ENCODE measurements at regions not wholly inside any gene's neighbourhood (a gene's known extent, or its start where the extent isn't known, plus 50 kb on each side); places are given as distances from the start of the nearest gene placed in this dataset.

DNA sequence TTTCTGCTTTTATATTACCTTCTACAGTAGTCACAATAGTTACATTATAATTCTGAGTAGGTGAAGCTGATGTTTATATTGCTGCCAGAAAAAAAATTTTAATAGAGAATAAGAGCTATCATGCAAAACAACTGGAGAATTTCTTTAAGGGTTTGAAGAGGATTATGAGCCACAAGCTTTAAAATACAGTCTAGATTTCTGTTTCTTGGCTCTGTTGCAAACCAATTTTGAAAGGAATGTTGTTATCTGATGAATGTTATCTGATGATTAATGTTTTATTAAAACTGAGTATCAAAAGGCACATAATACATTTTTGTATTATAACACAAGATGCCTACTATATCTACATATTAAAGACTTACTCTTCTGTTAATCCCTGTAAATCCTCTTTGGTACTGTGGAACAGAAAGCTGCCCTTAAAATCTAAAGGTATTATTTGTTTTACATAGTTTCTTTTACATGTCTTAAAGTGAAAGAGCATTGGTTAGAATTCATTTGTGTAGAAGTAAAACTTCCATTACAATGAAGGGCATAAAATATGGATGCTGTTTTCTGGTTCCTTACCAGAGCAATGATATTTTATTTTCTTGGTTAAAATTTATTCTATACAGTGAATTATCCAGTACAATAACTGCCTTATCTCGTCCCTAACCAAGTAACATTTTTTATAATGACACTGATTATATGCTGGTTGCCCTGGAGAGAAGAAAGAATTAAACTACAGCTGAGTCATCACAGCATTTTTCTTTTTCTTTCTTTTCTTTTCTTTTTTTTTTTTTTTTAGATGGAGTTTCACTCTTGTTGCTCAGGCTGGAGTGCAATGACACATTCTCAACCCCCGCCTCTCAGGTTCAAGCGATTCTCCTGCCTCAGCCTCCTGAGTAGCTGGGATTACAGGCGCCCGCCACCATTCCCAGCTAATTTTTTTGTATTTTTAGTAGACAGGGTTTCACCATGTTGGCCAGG, 205.7 kb downstream of the TANC2 start:
- Histone ChIP-seq H3K4me2 (no peak overlapping the region), H3K36me3 (ENCODE audit: insufficient read depth) (no peaks in the 10 kb centered on the region), H3K4me3 (IDR thresholded peaks at IDR 0.05; ENCODE audit: insufficient read depth, low read depth, low read length) (no peak overlapping the region), H3K4me1 (ENCODE audit: low read depth, poor library complexity, severe bottlenecking) (no peaks in the 10 kb centered on the region), H3K27me3 (ENCODE audit: insufficient read depth, low read depth) (no peaks in the 10 kb centered on the region), H4K20me1 (ENCODE audit: insufficient read depth) (no peaks in the 10 kb centered on the region), H3K27ac (no peak overlapping the region), H3K79me2 (ENCODE audit: insufficient read depth, low read depth) (no peaks in the 10 kb centered on the region), H3K9ac (no peak overlapping the region), H2AFZ (ENCODE audit: low read depth) (no peak overlapping the region)
- TF ChIP-seq, protein P1, sequence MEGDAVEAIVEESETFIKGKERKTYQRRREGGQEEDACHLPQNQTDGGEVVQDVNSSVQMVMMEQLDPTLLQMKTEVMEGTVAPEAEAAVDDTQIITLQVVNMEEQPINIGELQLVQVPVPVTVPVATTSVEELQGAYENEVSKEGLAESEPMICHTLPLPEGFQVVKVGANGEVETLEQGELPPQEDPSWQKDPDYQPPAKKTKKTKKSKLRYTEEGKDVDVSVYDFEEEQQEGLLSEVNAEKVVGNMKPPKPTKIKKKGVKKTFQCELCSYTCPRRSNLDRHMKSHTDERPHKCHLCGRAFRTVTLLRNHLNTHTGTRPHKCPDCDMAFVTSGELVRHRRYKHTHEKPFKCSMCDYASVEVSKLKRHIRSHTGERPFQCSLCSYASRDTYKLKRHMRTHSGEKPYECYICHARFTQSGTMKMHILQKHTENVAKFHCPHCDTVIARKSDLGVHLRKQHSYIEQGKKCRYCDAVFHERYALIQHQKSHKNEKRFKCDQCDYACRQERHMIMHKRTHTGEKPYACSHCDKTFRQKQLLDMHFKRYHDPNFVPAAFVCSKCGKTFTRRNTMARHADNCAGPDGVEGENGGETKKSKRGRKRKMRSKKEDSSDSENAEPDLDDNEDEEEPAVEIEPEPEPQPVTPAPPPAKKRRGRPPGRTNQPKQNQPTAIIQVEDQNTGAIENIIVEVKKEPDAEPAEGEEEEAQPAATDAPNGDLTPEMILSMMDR (conservative IDR thresholded peaks at IDR 0.05; ENCODE audit: low read depth, low read length) = no peak

DNA sequence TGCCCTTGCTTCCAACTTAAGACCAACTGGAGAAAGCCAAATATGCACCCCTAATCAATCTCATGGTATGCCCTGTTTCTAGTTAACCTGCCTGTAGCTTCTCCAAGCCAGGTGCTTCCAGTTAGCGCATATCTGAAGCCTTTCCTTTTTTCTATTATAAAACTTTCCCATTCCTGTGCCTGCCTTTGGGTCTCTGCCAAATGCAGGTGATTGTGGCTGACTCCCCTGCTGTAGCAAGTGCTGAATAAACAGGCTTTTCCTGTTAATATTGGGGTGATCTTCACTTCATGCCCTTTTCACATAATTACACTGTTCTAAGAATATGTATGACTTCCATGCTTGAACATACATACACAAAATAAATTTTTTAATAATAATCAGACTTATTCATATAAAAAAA, 207.4 kb downstream of the TANC2 start:
- no peaks in the 10 kb centered on the region for H3K27me3 ChIP-seq (ENCODE audit: insufficient read depth, low read depth)
- H3K27ac ChIP-seq = no peak overlapping the region
- no peak overlapping the region for H3K9ac ChIP-seq
- no peaks in the 10 kb centered on the region for H3K79me2 ChIP-seq (ENCODE audit: insufficient read depth, low read depth)
- H3K4me1 ChIP-seq (ENCODE audit: low read depth, poor library complexity, severe bottlenecking) = no peaks in the 10 kb centered on the region
- no peaks in the 10 kb centered on the region for H4K20me1 ChIP-seq (ENCODE audit: insufficient read depth)
- no peak overlapping the region for H3K4me2 ChIP-seq
- no peak overlapping the region for H3K4me3 ChIP-seq (IDR thresholded peaks at IDR 0.05; ENCODE audit: insufficient read depth, low read depth, low read length)
- TF ChIP-seq, protein P1 (conservative IDR thresholded peaks at IDR 0.05; ENCODE audit: low read depth, low read length) = no peak
- no peaks in the 10 kb centered on the region for H3K36me3 ChIP-seq (ENCODE audit: insufficient read depth)
- H2AFZ ChIP-seq (ENCODE audit: low read depth) = no peak overlapping the region

DNA sequence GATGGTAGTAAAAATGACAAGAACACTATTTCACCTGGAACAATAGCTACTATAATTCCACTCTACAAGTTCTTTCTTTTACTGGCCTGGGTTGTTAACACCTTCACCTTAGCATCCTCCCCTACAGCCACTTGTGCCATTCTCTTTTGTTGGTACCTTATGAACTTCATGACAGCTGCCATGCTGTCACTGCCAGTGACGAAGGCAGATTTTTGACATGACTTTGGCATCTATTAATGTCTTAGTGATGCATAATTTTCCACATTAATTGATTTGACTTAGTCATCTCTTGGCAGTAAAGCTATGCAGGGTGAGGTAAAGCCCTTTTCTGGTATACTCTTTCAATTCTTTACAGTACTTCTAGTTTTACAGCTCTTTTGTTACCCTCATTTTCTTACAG, 207.9 kb downstream of the TANC2 start:
- H3K4me3 ChIP-seq (IDR thresholded peaks at IDR 0.05; ENCODE audit: insufficient read depth, low read depth, low read length) = no peak overlapping the region
- no peak overlapping the region for H2AFZ ChIP-seq (ENCODE audit: low read depth)
- no peaks in the 10 kb centered on the region for H4K20me1 ChIP-seq (ENCODE audit: insufficient read depth)
- no peaks in the 10 kb centered on the region for H3K36me3 ChIP-seq (ENCODE audit: insufficient read depth)
- no peaks in the 10 kb centered on the region for H3K27me3 ChIP-seq (ENCODE audit: insufficient read depth, low read depth)
- no peaks in the 10 kb centered on the region for H3K79me2 ChIP-seq (ENCODE audit: insufficient read depth, low read depth)
- no peak overlapping the region for H3K4me2 ChIP-seq
- TF ChIP-seq, protein P1 (conservative IDR thresholded peaks at IDR 0.05; ENCODE audit: low read depth, low read length) = no peak
- H3K9ac ChIP-seq = no peak overlapping the region
- no peaks in the 10 kb centered on the region for H3K4me1 ChIP-seq (ENCODE audit: low read depth, poor library complexity, severe bottlenecking)
- H3K27ac ChIP-seq = no peak overlapping the region

DNA sequence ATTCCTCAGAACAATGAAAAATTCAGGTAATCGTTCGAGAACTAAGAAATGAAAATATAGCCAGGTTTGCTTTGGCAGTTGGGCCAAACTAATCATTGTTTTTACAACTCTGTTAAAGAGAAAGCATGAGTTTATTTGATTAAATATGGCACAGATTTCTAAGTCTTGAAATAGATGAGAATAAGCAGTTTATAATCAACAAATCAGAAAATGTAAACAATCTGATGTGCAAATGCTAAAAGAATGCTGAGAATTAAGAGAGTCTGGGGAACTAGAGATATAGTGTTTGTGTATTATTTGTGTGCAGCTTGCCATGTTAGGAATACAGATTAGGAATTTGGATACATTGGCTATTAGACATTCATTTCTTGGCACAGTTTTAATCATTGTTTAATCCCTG, 212.5 kb downstream of the TANC2 start:
- TF ChIP-seq, protein P1 (conservative IDR thresholded peaks at IDR 0.05; ENCODE audit: low read depth, low read length) = no peak
- H4K20me1 ChIP-seq (ENCODE audit: insufficient read depth) = no peaks in the 10 kb centered on the region
- H3K4me1 ChIP-seq (ENCODE audit: low read depth, poor library complexity, severe bottlenecking) = no peaks in the 10 kb centered on the region
- H2AFZ ChIP-seq (ENCODE audit: low read depth) = no peak overlapping the region
- H3K79me2 ChIP-seq (ENCODE audit: insufficient read depth, low read depth) = no peaks in the 10 kb centered on the region
- no peaks in the 10 kb centered on the region for H3K27me3 ChIP-seq (ENCODE audit: insufficient read depth, low read depth)
- no peak overlapping the region for H3K27ac ChIP-seq
- H3K4me2 ChIP-seq = no peak overlapping the region
- H3K4me3 ChIP-seq (IDR thresholded peaks at IDR 0.05; ENCODE audit: insufficient read depth, low read depth, low read length) = no peak overlapping the region
- no peaks in the 10 kb centered on the region for H3K36me3 ChIP-seq (ENCODE audit: insufficient read depth)
- no peak overlapping the region for H3K9ac ChIP-seq

Data from KMS-11 (cell line).